HL-60 (cell line): ENCODE measurements at regions not wholly inside any gene's neighbourhood (a gene's known extent, or its start where the extent isn't known, plus 50 kb on each side); places are given as distances from the start of the nearest gene placed in this dataset.

ENCODE experiments used
- DNase-seq, 2 experiments: peaks; one replicate each; pipeline ENCODE4 v3.0.0-alpha.2; 2010 to 2020; ENCODE audit warnings: low read depth in 1 of 2, low spot score in 1 of 2
- H3K27ac ChIP-seq: fragments of 250-450 bp; sonication (Bioruptor Pico); replicated peaks from 2 replicates; pipeline ENCODE4 v1.5.1; 2020; ENCODE audit warnings: mild to moderate bottlenecking, moderate library complexity
- H3K27me3 ChIP-seq: fragments of 250-450 bp; sonication (Bioruptor Pico); 2 replicates; pipeline ENCODE4 v1.5.1; 2021; ENCODE audit warnings: mild to moderate bottlenecking, moderate library complexity; ENCODE audit not compliant: insufficient read depth, poor library complexity, severe bottlenecking
- H3K4me3 ChIP-seq: replicated peaks from 2 replicates; pipeline ENCODE4 v1.5.1; 2011; ENCODE audit warnings: mild to moderate bottlenecking, control low read depth, low read length; ENCODE audit not compliant: insufficient read depth
- GABPA ChIP-seq: IDR thresholded peaks from 2 replicates; pipeline ENCODE4 v1.6.1; 2012; ENCODE audit warnings: low read depth
- POLR2AphosphoS5 ChIP-seq: IDR thresholded peaks from 2 replicates; pipeline ENCODE4 v1.6.1; 2012; ENCODE audit warnings: low read depth
- SPI1 ChIP-seq: IDR thresholded peaks from 2 replicates; pipeline ENCODE4 v1.6.1; 2012; ENCODE audit warnings: low read depth, mild to moderate bottlenecking, borderline replicate concordance
- TF ChIP-seq, protein P1 (sequence below): IDR thresholded peaks from one replicate; pipeline ENCODE4 v1.5.1; 2011; ENCODE audit warnings: low read length, control low read depth, inconsistent platforms; ENCODE audit not compliant: insufficient read depth
- TF ChIP-seq, protein P2 (sequence below): IDR thresholded peaks from 2 replicates; pipeline ENCODE4 v1.6.1; 2012; ENCODE audit warnings: low read depth; ENCODE audit not compliant: insufficient replicate concordance

DNA sequence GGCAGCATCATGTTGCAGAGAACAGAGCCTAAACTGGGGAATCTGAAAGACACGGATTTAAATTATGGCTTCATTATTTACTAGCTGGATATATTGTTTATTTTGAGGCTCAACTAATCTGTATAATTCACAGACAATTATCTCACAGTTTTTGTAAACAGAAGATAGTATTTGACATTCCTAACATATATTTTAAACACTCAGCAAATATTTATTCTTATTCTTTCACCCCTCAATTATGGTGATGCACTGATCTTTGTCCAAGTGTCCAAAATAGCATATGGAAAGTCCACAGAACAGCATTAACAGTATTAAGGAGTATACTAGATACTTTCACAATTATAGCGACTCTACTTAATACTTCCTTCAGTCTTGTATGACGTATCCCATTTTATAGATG is 257.0 kb downstream of the ADGRG6 start:
- no peak overlapping the region for H3K4me3 ChIP-seq
- no peak for TF ChIP-seq SPI1
- no peak for TF ChIP-seq POLR2AphosphoS5
- TF ChIP-seq, protein P1, sequence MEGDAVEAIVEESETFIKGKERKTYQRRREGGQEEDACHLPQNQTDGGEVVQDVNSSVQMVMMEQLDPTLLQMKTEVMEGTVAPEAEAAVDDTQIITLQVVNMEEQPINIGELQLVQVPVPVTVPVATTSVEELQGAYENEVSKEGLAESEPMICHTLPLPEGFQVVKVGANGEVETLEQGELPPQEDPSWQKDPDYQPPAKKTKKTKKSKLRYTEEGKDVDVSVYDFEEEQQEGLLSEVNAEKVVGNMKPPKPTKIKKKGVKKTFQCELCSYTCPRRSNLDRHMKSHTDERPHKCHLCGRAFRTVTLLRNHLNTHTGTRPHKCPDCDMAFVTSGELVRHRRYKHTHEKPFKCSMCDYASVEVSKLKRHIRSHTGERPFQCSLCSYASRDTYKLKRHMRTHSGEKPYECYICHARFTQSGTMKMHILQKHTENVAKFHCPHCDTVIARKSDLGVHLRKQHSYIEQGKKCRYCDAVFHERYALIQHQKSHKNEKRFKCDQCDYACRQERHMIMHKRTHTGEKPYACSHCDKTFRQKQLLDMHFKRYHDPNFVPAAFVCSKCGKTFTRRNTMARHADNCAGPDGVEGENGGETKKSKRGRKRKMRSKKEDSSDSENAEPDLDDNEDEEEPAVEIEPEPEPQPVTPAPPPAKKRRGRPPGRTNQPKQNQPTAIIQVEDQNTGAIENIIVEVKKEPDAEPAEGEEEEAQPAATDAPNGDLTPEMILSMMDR: no peak
- no peak overlapping the region for H3K27ac ChIP-seq
- no peaks in the 10 kb centered on the region for H3K27me3 ChIP-seq
- DNase-seq: no peak

DNA sequence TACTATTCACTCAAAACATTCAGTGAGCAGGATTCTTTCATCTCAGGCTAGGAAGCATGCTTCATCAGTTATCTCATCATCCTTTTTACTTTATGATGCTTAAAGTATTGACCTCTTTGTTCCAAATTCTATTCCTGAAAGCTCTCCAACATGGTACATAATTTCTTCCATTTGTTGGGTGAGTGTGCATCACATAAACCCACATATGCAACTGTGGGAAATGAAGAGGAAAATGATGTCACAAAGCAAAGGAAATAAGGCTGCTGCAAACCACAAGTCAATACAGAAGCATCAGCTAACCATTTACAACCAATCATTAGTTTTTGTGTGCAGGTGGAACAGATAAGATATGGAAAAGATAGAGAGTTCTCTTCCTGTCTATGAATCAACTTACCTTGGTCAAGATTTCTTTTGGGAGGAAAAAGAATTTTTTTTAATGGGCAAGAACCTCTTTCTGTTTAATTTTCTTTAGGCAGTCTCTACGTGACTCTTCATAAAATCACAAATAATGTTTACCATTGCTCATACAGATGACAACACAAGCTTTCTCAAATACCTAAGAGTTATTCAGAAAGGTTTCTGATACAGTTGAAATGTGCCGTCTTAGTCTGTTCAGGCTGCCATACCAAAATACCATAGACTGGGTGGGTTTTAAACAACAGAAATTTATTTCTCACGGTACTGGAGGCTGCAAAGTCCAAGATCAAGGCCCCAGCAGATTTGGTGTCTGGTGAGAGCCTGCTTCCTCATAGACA is 259.9 kb downstream of the ADGRG6 start:
- DNase-seq: no peak
- TF ChIP-seq, protein P2, sequence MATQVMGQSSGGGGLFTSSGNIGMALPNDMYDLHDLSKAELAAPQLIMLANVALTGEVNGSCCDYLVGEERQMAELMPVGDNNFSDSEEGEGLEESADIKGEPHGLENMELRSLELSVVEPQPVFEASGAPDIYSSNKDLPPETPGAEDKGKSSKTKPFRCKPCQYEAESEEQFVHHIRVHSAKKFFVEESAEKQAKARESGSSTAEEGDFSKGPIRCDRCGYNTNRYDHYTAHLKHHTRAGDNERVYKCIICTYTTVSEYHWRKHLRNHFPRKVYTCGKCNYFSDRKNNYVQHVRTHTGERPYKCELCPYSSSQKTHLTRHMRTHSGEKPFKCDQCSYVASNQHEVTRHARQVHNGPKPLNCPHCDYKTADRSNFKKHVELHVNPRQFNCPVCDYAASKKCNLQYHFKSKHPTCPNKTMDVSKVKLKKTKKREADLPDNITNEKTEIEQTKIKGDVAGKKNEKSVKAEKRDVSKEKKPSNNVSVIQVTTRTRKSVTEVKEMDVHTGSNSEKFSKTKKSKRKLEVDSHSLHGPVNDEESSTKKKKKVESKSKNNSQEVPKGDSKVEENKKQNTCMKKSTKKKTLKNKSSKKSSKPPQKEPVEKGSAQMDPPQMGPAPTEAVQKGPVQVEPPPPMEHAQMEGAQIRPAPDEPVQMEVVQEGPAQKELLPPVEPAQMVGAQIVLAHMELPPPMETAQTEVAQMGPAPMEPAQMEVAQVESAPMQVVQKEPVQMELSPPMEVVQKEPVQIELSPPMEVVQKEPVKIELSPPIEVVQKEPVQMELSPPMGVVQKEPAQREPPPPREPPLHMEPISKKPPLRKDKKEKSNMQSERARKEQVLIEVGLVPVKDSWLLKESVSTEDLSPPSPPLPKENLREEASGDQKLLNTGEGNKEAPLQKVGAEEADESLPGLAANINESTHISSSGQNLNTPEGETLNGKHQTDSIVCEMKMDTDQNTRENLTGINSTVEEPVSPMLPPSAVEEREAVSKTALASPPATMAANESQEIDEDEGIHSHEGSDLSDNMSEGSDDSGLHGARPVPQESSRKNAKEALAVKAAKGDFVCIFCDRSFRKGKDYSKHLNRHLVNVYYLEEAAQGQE: no peak
- no peak for TF ChIP-seq POLR2AphosphoS5
- no peak for TF ChIP-seq SPI1
- no peak for TF ChIP-seq GABPA
- TF ChIP-seq, protein P1: no peak
- Histone ChIP-seq H3K27ac (no peak overlapping the region), H3K27me3 (no peaks in the 10 kb centered on the region), H3K4me3 (no peak overlapping the region)

DNA sequence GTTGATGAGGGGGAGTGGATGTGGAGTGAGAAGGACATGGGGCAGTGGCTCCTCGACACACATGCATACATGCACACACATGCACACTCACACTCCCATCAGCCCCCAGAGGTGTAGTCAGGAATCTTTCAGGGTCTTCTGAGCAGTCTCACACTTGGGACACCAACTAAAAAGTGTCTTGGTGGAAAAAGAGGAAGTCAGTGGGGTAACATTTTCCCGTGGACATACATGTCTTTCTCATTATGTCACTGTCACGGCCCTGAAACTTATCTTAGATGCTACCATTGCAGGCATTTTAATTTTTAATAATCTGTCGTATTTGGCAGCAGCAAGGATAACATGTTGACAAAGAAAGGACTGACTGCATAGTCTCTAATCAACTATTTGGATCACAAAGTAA is 261.1 kb downstream of the ADGRG6 start:
- TF ChIP-seq POLR2AphosphoS5 (no peak), SPI1 (peak; percentile 79)
- TF ChIP-seq, protein P1: no peak
- no peaks in the 10 kb centered on the region for H3K27me3 ChIP-seq
- H3K27ac ChIP-seq: no peak overlapping the region
- no peak for DNase-seq
- no peak overlapping the region for H3K4me3 ChIP-seq

DNA sequence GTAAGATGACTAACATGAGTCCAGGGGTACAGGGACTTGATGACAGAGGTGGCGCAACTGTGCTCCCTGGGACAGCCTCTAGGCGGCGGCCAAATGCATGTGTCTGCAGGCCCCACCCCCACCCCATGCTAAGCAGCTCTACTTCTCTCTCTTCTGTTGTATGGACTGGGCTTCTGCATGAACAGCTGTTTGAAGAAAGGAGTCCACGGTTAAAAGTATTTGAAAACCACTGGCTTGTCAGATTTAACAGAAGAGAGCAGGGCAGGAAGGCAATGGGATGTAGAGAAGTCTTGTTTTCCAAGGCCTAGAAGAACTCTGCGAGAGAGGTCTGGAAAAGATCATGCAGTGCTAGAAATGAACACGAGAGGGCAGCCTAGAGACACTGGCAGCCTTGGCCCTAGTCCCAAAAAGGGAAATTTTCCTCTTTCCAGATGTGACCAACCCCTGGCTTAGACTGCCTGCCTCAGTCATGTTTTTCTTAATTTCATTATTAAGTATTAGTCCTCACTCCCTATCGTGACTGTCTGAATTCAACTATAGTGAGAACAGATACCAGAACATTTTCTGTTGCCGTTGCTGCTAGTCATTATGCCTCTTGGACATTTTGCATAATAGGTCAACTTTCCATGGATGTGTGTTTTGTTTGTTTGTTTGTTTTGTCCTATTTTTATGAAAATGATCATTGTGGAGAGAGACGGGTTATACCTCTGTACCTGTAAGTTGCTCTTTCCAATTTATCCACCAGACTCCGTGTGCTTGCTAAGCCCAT is 265.0 kb downstream of the ADGRG6 start:
- H3K4me3 ChIP-seq: no peak overlapping the region
- H3K27ac ChIP-seq: no peak overlapping the region
- TF ChIP-seq SPI1: no peak
- TF ChIP-seq, protein P1: peak; percentile 94
- peak; percentile 17 to 45 for DNase-seq
- H3K27me3 ChIP-seq: peaks cover 2% of the 10 kb centered on the region
